Endodermal cell (in vitro differentiated cells): ENCODE measurements at regions not wholly inside any gene's neighbourhood (a gene's known extent, or its start where the extent isn't known, plus 50 kb on each side); places are given as distances from the start of the nearest gene placed in this dataset.
"Not testable (repeated sequence)": the region's sequence is repeated elsewhere in the genome, so short reads cannot be mapped to it uniquely, and the experiment has no call there.

Experiments used
- DNase-seq: peaks from one replicate; pipeline ENCODE4 v3.0.0-alpha.2; 2017
- H3K27ac ChIP-seq: 2 replicates; pipeline ENCODE4 v1.5.1; 2013; ENCODE audit warnings: mild to moderate bottlenecking, low read depth, low read length, moderate library complexity
- H3K27me3 ChIP-seq: 2 replicates; pipeline ENCODE4 v1.6.1; 2013; ENCODE audit warnings: mild to moderate bottlenecking, low read length, moderate library complexity; ENCODE audit not compliant: insufficient read depth, control insufficient read depth, poor library complexity, severe bottlenecking
- H3K36me3 ChIP-seq: 2 replicates; pipeline ENCODE4 v1.7.0; 2013; ENCODE audit warnings: mild to moderate bottlenecking, low read length, moderate library complexity; ENCODE audit not compliant: control insufficient read depth, insufficient read depth
- H3K4me1 ChIP-seq: one replicate; pipeline ENCODE4 v1.7.0; 2013; ENCODE audit warnings: low read length; ENCODE audit not compliant: control insufficient read depth, insufficient read depth
- H3K4me3 ChIP-seq: 2 replicates; pipeline ENCODE4 v1.5.1; 2013; ENCODE audit warnings: mild to moderate bottlenecking, low read length, moderate library complexity
- H3K9ac ChIP-seq: 2 replicates; pipeline ENCODE4 v1.6.1; 2013; ENCODE audit warnings: mild to moderate bottlenecking, low read length, moderate library complexity; ENCODE audit not compliant: poor library complexity, severe bottlenecking; ENCODE audit errors: extremely low read depth
- H3K9me3 ChIP-seq: 2 replicates; pipeline ENCODE4 v1.6.1; 2013; ENCODE audit warnings: mild to moderate bottlenecking, low read length, moderate library complexity; ENCODE audit not compliant: control insufficient read depth
- H3K27ac Mint-ChIP-seq: 2 replicates; pipeline ENCODE4 v1.8.0; 2020; ENCODE audit warnings: mixed read lengths
- H3K27me3 Mint-ChIP-seq: 2 replicates; pipeline ENCODE4 v1.8.0; 2021; ENCODE audit warnings: mild to moderate bottlenecking, mixed read lengths; ENCODE audit not compliant: insufficient read depth
- H3K36me3 Mint-ChIP-seq: 2 replicates; pipeline ENCODE4 v1.8.0; 2020; ENCODE audit warnings: low read depth, mixed read lengths
- H3K4me1 Mint-ChIP-seq: 2 replicates; pipeline ENCODE4 v1.8.0; 2020; ENCODE audit warnings: mixed read lengths
- H3K4me3 Mint-ChIP-seq: 2 replicates; pipeline ENCODE4 v1.8.0; 2020; ENCODE audit warnings: mild to moderate bottlenecking, moderate library complexity, mixed read lengths
- H3K9me3 Mint-ChIP-seq: 2 replicates; pipeline ENCODE4 v1.8.0; 2020; ENCODE audit warnings: mild to moderate bottlenecking, mixed read lengths
- CTCF ChIP-seq: fragments of 200-600 bp; sonication (generic); conservative IDR thresholded peaks from 2 replicates; pipeline ENCODE4 v1.5.0; 2021; ENCODE audit warnings: antibody characterized with exemption, mild to moderate bottlenecking
- WGBS, 2 experiments: methylation state at CpG; one replicate each; pipeline versions ENCODE4 v1.1.5 to v1.1.7; 2013; ENCODE audit warnings: missing lambda C conversion rate in 2 of 2, mixed read lengths in 1 of 2; ENCODE audit not compliant: insufficient coverage in 1 of 2, insufficient read length in 1 of 2; 5-methylcytosine and 5-hydroxymethylcytosine counted together

- Mint-ChIP-seq H3K27ac (no peak overlapping the region), H3K4me1 (no peaks in the 10 kb centered on the region), H3K9me3 (peaks cover 4% of the 10 kb centered on the region), H3K4me3 (no peak overlapping the region), H3K36me3 (no peaks in the 10 kb centered on the region), H3K27me3 (no peaks in the 10 kb centered on the region)
- H3K9ac ChIP-seq: no peak overlapping the region
- TF ChIP-seq CTCF: no peak
- peak; percentile 44 for DNase-seq
- 97 to 100% methylated on average over 4 to 5 of the region's 6 CpGs for WGBS, 2 experiments
- no peaks in the 10 kb centered on the region for H3K36me3 ChIP-seq
- H3K4me1 ChIP-seq: no peaks in the 10 kb centered on the region
- no peak overlapping the region for H3K4me3 ChIP-seq
- H3K27ac ChIP-seq: no peak overlapping the region
- no peaks in the 10 kb centered on the region for H3K9me3 ChIP-seq
- H3K27me3 ChIP-seq: no peaks in the 10 kb centered on the region
Observed at GRCh38 chr3:178112134-178112533, 424.1 kb upstream of the KCNMB2 start.

- not testable (repeated sequence) for H3K4me1 ChIP-seq, H3K9me3 Mint-ChIP-seq, H3K4me3 Mint-ChIP-seq, H3K4me3 ChIP-seq, DNase-seq, H3K9ac ChIP-seq, H3K27ac Mint-ChIP-seq, H3K36me3 Mint-ChIP-seq, H3K36me3 ChIP-seq, H3K9me3 ChIP-seq, H3K27ac ChIP-seq, H3K27me3 ChIP-seq, H3K27me3 Mint-ChIP-seq, H3K4me1 Mint-ChIP-seq
- 100% methylated on average over 1 of the region's 1 CpG; no CpG with 5 or more reads in 1 of the 2 experiments for WGBS, 2 experiments
Observed at GRCh38 chr3:178112552-178112951, 423.7 kb upstream of the KCNMB2 start.

- no peaks in the 10 kb centered on the region for H3K27me3 Mint-ChIP-seq
- Histone ChIP-seq H3K4me3 (no peak overlapping the region), H3K9me3 (peaks cover 10% of the 10 kb centered on the region), H3K27me3 (no peaks in the 10 kb centered on the region), H3K36me3 (no peaks in the 10 kb centered on the region), H3K27ac (no peak overlapping the region), H3K4me1 (no peaks in the 10 kb centered on the region), H3K9ac (no peak overlapping the region)
- no peak overlapping the region for H3K27ac Mint-ChIP-seq
- peaks cover 18% of the 10 kb centered on the region for H3K9me3 Mint-ChIP-seq
- WGBS, 2 experiments: 90 to 100% methylated on average over 2 to 3 of the region's 3 CpGs
- H3K4me1 Mint-ChIP-seq: peaks cover 4% of the 10 kb centered on the region
- TF ChIP-seq CTCF: no peak
- DNase-seq: no peak
- no peak overlapping the region for H3K4me3 Mint-ChIP-seq
- peaks cover 4% of the 10 kb centered on the region for H3K36me3 Mint-ChIP-seq
Observed at GRCh38 chr3:178117641-178118040, 418.6 kb upstream of the KCNMB2 start.

GRCh38 chr3:178119608-178120295 is 416.5 kb upstream of the KCNMB2 start:
- not testable (repeated sequence) for H3K4me1 ChIP-seq, H3K9ac ChIP-seq, H3K4me3 ChIP-seq, H3K36me3 ChIP-seq, H3K27ac Mint-ChIP-seq, H3K27me3 ChIP-seq, H3K27me3 Mint-ChIP-seq, DNase-seq, H3K27ac ChIP-seq, H3K4me1 Mint-ChIP-seq, H3K36me3 Mint-ChIP-seq, H3K4me3 Mint-ChIP-seq
- 76 to 96% methylated on average over 3 to 6 of the region's 6 CpGs for WGBS, 2 experiments
- H3K9me3 Mint-ChIP-seq: peaks cover 18% of the 10 kb centered on the region
- peaks cover 10% of the 10 kb centered on the region for H3K9me3 ChIP-seq
